ENCODE measurements at regions not wholly inside any gene's neighbourhood (a gene's known extent, or its start where the extent isn't known, plus 50 kb on each side); places are given as distances from the start of the nearest gene placed in this dataset.

DNA sequence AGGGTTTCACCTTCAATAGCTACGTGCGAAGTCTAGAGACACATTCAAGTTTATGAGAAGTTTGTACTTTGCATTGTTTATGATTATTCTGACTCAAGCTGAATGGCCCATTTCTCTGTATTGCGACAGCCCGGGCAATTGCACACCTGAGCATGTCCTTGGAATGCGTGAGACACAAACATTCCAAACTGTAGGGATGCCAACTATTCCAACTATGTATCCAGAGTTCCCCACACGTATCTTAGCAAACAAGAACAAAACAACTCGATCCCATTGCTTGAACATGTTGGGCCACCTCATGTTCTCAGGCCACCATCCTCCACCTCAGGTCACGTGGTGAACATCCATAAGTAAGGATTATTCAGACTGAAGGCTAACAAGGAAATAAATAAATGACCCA, 51.4 kb upstream of the EGFR start:
- ChIA-PET CTCF (interaction anchor here (0.9 kb wide), 2 partner anchors 13 to 194 kb away, joined by 3 to 4 read pairs; no protein-coding TSS in a partner anchor), POLR2A (no interaction called here)
- no peak for TF ChIP-seq CTCF (IDR thresholded peaks at IDR 0.05; ENCODE audit: insufficient read depth, low read depth, low read length)
- H3K36me3 ChIP-seq (ENCODE audit: control insufficient read depth, insufficient read depth, low read length) = no peaks in the 10 kb centered on the region
- H3K4me3 ChIP-seq (ENCODE audit: low read depth, low read length) = no peak overlapping the region
- no peaks in the 10 kb centered on the region for H3K27me3 ChIP-seq (ENCODE audit: control insufficient read depth, insufficient read depth, low read length)
- DNase-seq (ENCODE audit: low read depth) = no peak

DNA sequence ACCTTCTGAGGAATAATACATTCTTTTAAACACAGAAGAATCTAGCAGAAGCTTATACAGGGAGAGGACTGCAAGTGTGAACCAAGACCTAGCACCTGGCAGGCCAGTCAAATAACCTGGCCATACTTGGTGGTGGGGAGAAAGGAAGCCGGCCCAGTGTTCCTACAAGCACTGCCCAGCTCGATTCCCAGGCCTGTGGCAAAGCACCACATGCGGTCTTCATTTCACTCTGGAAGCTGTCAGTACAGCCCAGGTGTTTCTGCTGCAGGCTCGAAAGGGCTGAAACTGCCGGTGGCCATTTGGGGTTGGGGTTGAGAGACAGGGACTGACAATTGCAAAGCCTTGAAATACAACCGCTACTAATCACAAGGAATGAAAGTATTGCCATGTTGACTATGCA, 50.8 kb upstream of the EGFR start:
- Histone ChIP-seq H3K4me3 (ENCODE audit: low read depth, low read length) (no peak overlapping the region), H3K36me3 (ENCODE audit: control insufficient read depth, insufficient read depth, low read length) (no peaks in the 10 kb centered on the region), H3K27me3 (ENCODE audit: control insufficient read depth, insufficient read depth, low read length) (no peaks in the 10 kb centered on the region)
- POLR2A ChIA-PET = no interaction called here
- TF ChIP-seq CTCF (IDR thresholded peaks at IDR 0.05; ENCODE audit: insufficient read depth, low read depth, low read length) = no peak
- no peak for DNase-seq (ENCODE audit: low read depth)
- CTCF ChIA-PET = interaction anchor here (0.9 kb wide), 1 partner anchor 195 kb away, joined by 4 read pairs; no protein-coding TSS in a partner anchor
